Occipital lobe (tissue), 1 donor: ENCODE measurements at regions not wholly inside any gene's neighbourhood (a gene's known extent, or its start where the extent isn't known, plus 50 kb on each side); places are given as distances from the start of the nearest gene placed in this dataset.

Experiments used
- DNase-seq: peaks from one replicate; lab custom pipeline; 2025; lab: John Stamatoyannopoulos, UW

DNA sequence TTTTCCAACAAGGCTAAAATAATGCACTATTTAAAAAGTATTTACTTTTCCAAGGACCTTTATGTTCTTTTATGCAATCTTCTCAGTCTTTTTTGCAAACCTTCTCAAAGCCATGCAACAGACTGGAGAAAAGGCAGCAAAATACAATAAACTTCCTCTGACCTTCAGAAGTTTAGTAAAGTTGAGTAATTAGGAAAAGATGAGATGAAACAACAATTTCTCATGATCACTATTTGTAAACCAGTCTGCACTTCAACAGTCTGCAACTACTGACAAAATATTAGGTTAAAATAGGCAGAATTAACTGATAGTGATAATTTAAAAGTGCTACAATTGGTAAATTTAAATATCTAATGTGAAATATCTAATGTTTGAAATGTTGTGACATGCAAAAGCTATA lies 884.9 kb upstream of the PCDH10 start:
- no peak for DNase-seq

DNA sequence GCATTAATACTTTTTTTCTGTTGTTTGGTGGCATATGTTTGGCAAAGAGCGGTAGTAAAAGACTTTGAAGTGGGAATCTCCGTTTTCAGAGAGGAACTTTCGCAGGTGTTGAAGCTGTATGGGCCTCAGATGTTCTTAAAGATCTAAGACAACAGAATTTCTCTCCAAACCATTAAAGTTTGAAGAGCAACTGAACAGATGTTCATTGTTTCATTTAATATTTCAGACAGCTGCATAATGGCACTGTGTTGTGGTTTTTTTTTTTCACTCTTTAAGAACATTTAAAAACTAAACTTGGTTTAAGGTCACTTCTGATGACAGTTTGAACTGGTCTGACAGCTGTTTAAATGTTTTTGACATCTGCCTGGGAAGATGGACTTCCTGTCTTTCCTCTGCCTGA lies 882.7 kb upstream of the PCDH10 start:
- DNase-seq = no peak

- DNase-seq = no peak
Measured at GRCh38 chr4:132267321-132267720, 881.8 kb upstream of the PCDH10 start.

GRCh38 chr4:132269303-132269990 lies 879.6 kb upstream of the PCDH10 start:
- DNase-seq = no peak

DNA sequence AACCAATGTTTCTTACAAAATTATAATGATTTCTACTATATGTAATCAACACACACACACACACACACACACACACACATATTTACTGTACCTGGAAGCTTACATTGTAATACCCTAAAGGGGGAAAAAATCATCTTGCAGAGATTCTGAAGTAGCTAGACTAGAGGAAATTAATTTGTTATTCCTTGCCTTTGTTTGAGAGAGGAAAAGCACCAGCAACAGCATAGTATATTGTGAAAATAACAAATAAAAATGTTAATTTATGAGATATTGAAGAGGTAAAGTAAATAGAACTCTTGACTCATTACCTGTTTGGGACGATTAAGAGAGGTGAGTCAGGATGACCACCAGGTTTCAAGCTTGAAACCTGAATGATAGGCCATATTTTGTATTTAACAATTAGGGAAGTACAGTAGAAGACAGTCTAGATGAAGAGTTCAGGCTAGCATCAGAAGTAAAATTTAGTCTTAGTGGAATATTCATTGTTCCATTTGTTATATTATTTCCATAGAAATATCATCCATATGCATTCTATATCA lies 873.4 kb upstream of the PCDH10 start:
- no peak for DNase-seq

- no peak for DNase-seq
Measured at GRCh38 chr4:132276185-132276584, 872.9 kb upstream of the PCDH10 start.

- DNase-seq = no peak
Measured at GRCh38 chr4:132276989-132277388, 872.1 kb upstream of the PCDH10 start.

GRCh38 chr4:132281733-132282132 lies 867.4 kb upstream of the PCDH10 start:
- DNase-seq = no peak

DNA sequence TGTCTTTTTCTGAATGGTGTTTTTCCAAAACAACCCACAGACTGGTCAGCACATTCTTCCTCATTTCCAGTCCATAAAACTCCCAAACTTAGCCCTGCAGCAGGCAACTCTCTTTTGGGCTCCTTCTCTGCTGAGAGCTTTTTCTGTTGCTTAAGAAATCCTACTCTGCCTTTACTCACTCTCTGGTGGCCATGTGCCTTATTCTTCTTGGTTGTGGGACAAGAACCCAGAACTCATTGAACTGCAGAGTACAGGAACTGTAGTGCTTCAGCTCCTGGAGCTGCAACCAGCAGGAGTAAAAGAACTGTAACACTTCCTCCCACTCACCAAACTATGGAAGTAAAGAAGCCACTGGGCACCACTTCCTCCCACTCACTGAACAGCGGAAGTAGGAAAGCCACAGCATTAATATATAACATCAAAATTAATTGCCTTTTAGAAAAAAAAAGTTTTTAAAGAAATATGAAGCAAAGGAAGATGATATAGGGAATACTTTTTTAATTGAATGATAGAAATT lies 864.1 kb upstream of the PCDH10 start:
- no peak for DNase-seq

DNA sequence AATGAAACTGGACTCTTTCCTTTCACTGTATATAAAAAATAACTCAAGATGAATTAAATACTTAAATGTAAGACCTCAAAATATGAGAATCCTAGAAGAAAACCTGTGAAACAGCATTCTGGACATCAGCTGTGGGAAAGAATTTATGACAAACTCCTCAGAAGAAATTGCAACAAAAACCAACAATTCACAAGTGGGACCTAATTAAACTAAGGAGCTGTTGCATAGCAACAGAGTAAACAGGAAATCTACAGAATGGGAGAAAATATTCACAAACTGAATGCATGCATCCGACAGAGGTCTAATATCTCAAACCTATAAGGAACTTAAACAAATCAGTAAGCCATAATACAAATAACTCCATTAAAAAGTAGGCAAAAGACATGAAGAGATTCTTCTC lies 851.7 kb upstream of the PCDH10 start:
- no peak for DNase-seq

GRCh38 chr4:132299841-132300240 lies 849.3 kb upstream of the PCDH10 start:
- no peak for DNase-seq

DNA sequence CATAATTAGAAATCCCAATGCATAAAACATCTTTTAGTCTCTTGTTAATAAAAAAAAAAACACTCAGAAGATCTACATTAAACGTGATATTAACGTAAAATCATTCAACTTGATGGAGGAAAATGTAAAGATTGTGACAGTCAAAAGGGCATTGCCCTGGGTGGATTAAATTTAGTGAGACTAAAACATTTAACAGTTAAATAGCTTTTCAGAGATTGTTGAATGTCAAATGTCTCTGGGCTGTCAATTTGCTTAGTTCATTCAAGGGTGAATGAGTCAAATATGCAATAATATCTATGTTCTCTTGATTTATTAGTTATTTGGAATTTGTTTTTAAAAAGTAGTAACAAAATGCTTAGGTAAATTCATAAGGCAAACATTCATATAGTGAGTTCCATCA lies 836.6 kb upstream of the PCDH10 start:
- DNase-seq = no peak

DNA sequence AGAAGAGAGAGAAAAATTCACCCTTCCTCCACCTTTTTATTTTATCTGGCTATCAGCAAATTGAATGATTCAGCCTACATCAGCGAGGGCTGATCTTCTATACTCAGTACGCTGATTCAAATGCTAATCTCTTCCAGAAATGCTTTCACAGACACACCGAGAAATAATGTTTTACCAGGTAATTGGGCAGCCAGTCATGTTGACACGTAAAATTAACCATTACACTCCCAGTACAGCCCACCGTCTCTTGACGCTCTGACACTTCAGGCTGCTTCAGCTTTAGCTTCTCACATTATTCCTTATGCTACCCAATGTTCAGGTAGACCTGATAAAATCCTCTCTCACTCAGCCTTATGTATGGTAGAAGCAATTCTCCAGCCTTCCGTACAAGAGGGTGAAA lies 835.2 kb upstream of the PCDH10 start:
- DNase-seq = no peak

GRCh38 chr4:132316738-132317137 lies 832.4 kb upstream of the PCDH10 start:
- no peak for DNase-seq

DNA sequence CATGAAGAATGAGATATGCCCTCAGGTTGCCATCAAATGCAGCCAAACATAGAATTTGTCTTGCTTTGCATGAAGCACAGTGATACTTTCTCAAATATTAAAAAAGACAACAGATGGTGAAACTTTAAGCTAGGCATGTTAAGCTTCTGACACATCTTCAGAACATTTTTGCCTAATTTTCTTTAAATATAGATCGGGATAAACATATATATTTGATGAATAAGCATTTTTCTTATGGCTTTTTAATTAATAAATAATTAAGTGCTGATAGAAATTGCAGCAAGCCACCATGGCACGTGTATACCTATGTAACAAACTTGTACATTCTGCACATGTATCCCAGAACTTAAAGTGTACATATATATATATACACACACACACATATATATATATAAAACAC lies 831.2 kb upstream of the PCDH10 start:
- DNase-seq = no peak

DNA sequence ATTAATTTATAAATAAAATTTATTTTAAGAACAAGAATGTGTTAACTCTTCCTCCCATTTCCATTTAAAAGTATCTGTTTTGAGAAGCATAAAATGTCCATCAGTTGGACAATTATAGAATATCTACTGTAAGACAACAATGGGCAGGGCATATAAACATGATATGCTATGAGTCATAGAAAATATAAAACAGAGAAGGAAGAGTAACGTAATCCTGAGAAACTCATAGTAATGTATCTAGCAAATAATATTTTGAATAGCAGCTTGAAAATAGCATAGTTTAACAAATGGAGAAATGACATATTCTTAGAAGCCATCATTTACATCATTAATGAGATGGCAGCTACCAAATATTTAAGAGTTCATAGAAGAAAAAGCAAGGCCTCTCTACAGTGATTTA lies 820.3 kb upstream of the PCDH10 start:
- DNase-seq = no peak

- DNase-seq = no peak
Measured at GRCh38 chr4:132330994-132331393, 818.1 kb upstream of the PCDH10 start.

- DNase-seq = no peak
Measured at GRCh38 chr4:132332932-132333723, 816.0 kb upstream of the PCDH10 start.

- DNase-seq = no peak
Measured at GRCh38 chr4:132333724-132334047, 815.4 kb upstream of the PCDH10 start.

DNA sequence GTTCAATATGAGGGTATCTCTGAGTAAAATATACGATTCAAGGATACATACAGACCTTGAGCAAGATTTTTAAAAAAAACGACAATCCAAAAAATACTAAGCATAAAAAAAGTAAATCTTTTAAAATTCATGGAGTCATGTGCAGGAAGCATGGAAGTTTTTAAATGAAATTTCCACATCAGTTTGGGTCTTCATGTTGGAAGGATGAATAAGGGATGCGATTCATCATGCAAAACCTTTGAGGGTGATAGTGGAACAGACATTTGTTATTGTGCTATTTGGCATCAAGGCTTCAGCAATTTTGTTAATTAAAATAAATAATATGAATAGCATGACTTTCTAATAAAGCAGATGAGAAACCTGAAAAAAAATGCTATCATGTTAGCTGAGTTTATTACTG lies 815.0 kb upstream of the PCDH10 start:
- DNase-seq = no peak

DNA sequence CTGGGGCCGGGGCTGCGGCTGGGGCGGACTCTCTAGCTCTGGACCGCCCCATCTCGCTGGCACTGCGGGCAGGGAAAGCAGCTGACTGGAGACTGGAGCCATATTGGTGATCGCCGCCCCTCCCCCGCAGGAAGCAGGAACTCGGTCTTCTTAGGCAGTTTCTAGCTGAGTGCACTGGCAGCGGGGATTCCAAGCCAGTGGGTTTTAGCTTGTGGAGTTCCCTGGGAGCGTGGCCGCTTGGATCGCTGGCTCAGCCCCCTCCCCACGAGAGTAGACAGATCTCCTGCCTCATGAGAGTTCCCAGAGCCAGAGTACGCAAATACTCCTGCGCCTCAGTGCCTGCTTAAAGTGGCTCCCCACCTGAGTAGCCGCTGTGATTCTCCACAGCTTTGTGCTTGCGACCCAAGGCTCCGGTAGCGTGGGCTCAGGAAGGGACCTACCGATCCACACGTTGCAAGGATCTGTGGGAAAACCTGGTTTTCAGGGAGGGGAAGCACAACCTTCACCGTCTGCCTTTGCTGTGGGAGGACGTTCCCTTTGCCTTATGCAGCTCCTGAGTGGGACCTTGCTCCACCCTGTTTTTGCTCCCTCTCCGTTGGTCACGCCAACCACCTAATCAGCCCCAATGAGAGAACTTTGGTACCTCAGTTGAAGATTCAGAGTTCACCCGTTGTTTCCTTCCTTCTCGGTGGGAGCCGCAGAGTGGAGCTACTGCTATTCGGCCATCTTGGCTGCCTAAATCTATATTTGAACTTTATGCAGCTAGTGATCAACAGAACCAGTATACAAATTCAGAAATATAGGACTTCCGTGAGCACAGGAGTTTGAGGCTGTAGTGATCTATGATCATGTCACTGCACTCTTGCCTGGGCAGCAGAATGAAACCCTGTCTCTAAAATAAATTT lies 803.9 kb upstream of the PCDH10 start:
- no peak for DNase-seq

DNA sequence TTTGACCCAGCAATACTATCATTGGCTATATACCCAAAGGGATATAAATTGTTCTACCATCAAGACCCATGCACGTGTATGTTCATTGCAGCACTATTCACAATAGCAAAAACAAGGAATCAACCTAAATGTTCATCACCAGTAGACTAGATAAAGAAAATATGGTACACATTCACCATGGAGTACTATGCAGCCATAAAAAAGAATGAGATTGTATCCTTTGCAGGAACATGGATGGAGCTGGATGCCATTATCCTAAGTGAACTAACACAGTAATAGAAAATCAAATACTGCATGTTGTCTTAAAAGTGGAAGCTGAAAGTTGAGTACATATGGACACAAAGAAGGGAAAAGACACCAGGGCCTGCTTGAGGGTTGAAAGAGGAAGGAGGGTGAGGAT lies 803.1 kb upstream of the PCDH10 start:
- DNase-seq = no peak
